Stomach (tissue), 8 donors: ENCODE measurements at regions not wholly inside any gene's neighbourhood (a gene's known extent, or its start where the extent isn't known, plus 50 kb on each side); places are given as distances from the start of the nearest gene placed in this dataset.

Experiments used
- DNase-seq, 2 donors: peaks; one replicate each; pipeline versions ENCODE4 v3.0.0 to v3.0.0-alpha.2; 2013 to 2019
- H3K27ac ChIP-seq, 5 donors: fragments of 200-600 bp in 4 of 5; sonication (generic) in 4 of 5; one replicate each; pipeline ENCODE4 v1.5.1; 2013 to 2019; ENCODE audit warnings: mild to moderate bottlenecking in 1 of 5, moderate library complexity in 1 of 5
- H3K27me3 ChIP-seq, 3 donors: fragments of 200-600 bp; sonication (generic); one replicate each; pipeline ENCODE4 v1.5.1; 2017 to 2019; ENCODE audit warnings: mixed run types in 1 of 3
- H3K36me3 ChIP-seq, 4 donors: fragments of 200-600 bp; sonication (generic); 1 replicate in 3 of 4; 2 replicates in 1 of 4; pipeline ENCODE4 v1.5.1; 2016 to 2019
- H3K4me1 ChIP-seq, 4 donors: fragments of 200-600 bp; sonication (generic); one replicate each; pipeline ENCODE4 v1.5.1; 2016 to 2019
- H3K4me3 ChIP-seq, 4 donors: fragments of 200-600 bp; sonication (generic) in 3 of 4; one replicate each; pipeline ENCODE4 v1.5.1; 2016 to 2019; ENCODE audit warnings: mild to moderate bottlenecking in 1 of 4
- H3K9me3 ChIP-seq, 4 donors: fragments of 200-600 bp; sonication (generic); one replicate each; pipeline ENCODE4 v1.5.1; 2016 to 2019
- EP300 ChIP-seq: sonication (generic); formaldehyde crosslinking; IDR thresholded peaks from one replicate; pipeline ENCODE4 v1.6.1; 2017; ENCODE audit warnings: antibody characterized with exemption
- POLR2A ChIP-seq, 4 donors: fragments of 450-650 bp; IDR thresholded peaks; one replicate each; pipeline ENCODE4 v1.6.1; 2016; ENCODE audit warnings: antibody characterized with exemption in 4 of 4, control low read depth in 2 of 4, mild to moderate bottlenecking in 1 of 4, moderate library complexity in 1 of 4
- POLR2AphosphoS5 ChIP-seq, 3 donors: sonication (generic); formaldehyde crosslinking; IDR thresholded peaks; one replicate each; pipeline ENCODE4 v1.6.1; 2016; ENCODE audit warnings: antibody characterized with exemption in 3 of 3
- WGBS, 5 donors: extraction: QIAGEN DNeasy Blood & Tissue Kit in 3 of 5; methylation state at CpG; one replicate each; pipeline versions ENCODE4 v1.1.5 to v1.1.7; 2013 to 2018; 5-methylcytosine and 5-hydroxymethylcytosine counted together
- intact Hi-C: fragments of 100-400 bp; cut with DNase I; formaldehyde crosslinking; loops from one replicate; pipeline ENCODE4 v1.15.1; 2023; ENCODE audit warnings: low total_unique reads
- TF ChIP-seq, protein P1 (sequence below), 7 experiments: fragments of 450-650 bp in 4 of 7; fragments of 200-600 bp in 3 of 7; sonication (generic) in 3 of 7; IDR thresholded peaks; one replicate each; pipeline ENCODE4 v1.5.1; 2016 to 2019; ENCODE audit warnings: antibody characterized with exemption in 7 of 7, control low read depth in 2 of 7, mild to moderate bottlenecking in 1 of 7
- donor health status: healthy with polysubstance abuse.
- donor health status: Bipolar disorder and iron deficiency.
- donor health status: healthy.

DNA sequence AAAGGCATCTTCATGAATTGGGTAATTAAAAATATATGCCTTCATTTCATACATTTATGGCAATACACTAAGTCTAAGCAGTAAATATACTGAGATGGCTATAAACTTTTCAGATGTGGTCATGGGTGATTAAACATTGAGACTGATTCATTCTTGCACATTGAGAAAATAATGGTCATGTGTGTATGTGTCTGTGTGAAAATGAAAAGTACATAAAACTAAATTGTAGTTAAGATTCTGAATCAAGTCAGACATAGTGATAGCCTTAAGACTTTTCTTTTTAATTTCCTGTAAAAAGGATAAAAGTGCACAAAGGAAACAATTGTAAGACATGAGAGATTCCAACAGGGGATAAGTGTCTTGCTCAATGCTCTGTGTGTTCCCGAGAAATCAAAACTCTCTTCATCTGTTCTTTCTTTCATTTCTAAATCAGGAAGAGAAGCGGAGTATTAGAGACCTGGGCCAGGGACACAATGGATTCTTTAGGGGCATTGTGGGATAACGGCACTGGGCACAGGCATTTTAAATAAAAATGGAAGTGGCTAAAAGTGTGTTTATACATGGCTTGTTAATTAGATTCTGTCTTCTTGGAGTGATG lies 69.8 kb upstream of the AGR3 start:
- H3K27me3 ChIP-seq: no peaks in the 10 kb centered on the region
- H3K9me3 ChIP-seq: peaks cover 6 to 18% (median 12%) of the 10 kb centered on the region in 4 donors
- TF ChIP-seq EP300 (no peak), POLR2A (IDR thresholded peaks at IDR 0.05) (no peak)
- DNase-seq: no peak
- H3K4me3 ChIP-seq: no peak overlapping the region
- H3K27ac ChIP-seq: peak overlapping the region in 1 of 5 donors; percentile 17
- intact Hi-C loops: no loop called here
- no peaks in the 10 kb centered on the region for H3K4me1 ChIP-seq
- H3K36me3 ChIP-seq: no peaks in the 10 kb centered on the region
- 55 to 81% (median 78%) methylated on average over 3 of the region's 3 CpGs for WGBS, 5 donors

DNA sequence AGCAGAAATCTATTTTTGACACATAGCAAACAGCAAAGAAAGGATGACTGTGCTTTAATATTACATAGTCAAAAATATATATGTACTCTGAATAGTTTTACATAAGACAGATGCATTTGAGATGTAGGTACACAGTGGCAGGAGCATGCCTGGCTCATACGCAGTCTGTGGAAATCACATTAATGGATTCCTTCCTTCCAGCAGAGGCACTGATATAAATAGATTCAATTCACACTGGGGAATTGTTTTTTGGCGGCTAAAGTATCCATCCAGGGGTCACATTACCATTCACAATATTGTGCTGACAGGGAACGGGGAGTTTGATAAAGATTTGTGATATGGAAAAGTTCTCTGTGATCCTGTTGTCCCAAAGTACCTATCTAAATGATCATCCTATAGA lies 72.5 kb upstream of the AGR3 start:
- no peak for TF ChIP-seq POLR2AphosphoS5 (IDR thresholded peaks at IDR 0.05)
- TF ChIP-seq EP300: no peak
- no peak for TF ChIP-seq POLR2A (IDR thresholded peaks at IDR 0.05)
- TF ChIP-seq, protein P1, sequence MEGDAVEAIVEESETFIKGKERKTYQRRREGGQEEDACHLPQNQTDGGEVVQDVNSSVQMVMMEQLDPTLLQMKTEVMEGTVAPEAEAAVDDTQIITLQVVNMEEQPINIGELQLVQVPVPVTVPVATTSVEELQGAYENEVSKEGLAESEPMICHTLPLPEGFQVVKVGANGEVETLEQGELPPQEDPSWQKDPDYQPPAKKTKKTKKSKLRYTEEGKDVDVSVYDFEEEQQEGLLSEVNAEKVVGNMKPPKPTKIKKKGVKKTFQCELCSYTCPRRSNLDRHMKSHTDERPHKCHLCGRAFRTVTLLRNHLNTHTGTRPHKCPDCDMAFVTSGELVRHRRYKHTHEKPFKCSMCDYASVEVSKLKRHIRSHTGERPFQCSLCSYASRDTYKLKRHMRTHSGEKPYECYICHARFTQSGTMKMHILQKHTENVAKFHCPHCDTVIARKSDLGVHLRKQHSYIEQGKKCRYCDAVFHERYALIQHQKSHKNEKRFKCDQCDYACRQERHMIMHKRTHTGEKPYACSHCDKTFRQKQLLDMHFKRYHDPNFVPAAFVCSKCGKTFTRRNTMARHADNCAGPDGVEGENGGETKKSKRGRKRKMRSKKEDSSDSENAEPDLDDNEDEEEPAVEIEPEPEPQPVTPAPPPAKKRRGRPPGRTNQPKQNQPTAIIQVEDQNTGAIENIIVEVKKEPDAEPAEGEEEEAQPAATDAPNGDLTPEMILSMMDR (IDR thresholded peaks at IDR 0.05): no peak
- H3K27me3 ChIP-seq: no peaks in the 10 kb centered on the region

DNA sequence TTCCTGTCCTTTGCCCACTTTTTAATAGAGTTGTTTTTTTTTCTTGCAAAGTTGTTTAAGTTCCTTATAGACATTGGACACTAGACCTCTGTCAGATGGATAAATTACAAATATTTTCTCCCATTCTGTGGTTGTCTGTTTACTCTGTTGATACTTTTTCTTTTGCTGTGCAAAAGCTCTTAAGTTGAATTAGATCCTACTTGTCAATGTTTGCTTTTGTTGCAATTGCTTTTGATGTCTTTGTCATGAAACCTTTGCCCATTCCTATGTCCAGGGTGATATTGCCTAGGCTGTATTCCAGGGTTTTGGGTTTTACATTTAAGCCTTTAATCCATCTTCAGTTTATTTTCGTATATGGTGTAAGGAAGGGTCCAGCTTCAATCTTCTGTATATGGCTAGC lies 76.9 kb upstream of the AGR3 start:
- Histone ChIP-seq H3K27ac (no peak overlapping the region), H3K36me3 (no peaks in the 10 kb centered on the region), H3K27me3 (no peaks in the 10 kb centered on the region), H3K9me3 (peaks cover 0 to 3% (median 0%) of the 10 kb centered on the region in 4 donors), H3K4me3 (no peak overlapping the region), H3K4me1 (peaks cover 0 to 9% (median 0%) of the 10 kb centered on the region in 4 donors)
- 74 to 94% (median 80%) methylated on average over 1 of the region's 1 CpG for WGBS, 5 donors
- intact Hi-C loops: no loop called here
- TF ChIP-seq, protein P1 (IDR thresholded peaks at IDR 0.05): no peak
- no peak for TF ChIP-seq POLR2A (IDR thresholded peaks at IDR 0.05)
- TF ChIP-seq EP300: no peak
- no peak for TF ChIP-seq POLR2AphosphoS5 (IDR thresholded peaks at IDR 0.05)
- no peak for DNase-seq

More for the DNA sequence above, 72.5 kb upstream of the AGR3 start:
- 53 to 72% (median 70%) methylated on average over 3 of the region's 3 CpGs for WGBS, 5 donors
- Histone ChIP-seq H3K4me1 (no peaks in the 10 kb centered on the region), H3K9me3 (peaks cover 0 to 3% (median 0%) of the 10 kb centered on the region in 4 donors), H3K27ac (no peak overlapping the region), H3K4me3 (no peak overlapping the region), H3K36me3 (no peaks in the 10 kb centered on the region)
- peak in 1 of 2 donors; percentile 45 for DNase-seq
- intact Hi-C loops: no loop called here

DNA sequence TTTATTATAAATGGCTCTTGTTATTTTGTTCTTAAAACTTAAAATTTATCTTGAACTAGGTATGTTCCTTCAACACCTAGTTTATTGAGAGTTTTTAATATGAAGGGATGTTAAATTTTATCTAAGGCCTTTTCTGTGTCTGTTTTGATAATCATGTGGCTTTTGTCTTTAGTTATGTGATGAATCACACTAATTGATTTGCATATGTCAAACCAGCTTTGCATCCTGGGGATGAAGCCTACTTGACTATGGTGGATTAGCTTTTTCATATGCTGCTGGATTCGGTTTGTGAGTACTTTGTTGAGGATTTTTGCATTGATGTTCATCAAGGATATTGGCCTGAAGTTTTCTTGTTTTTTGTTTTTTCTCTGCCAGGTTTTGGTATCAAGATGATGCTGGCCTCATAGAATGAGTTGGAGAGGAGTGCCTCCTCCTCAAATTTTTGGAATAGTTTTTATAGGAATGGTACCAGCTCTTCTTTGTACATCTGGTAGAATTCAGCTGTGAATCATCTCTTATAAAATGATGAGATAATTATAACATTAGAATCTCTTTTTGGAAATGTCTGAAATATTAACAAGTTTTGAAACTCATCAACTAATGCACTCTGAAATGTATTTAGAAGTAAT lies 78.7 kb upstream of the AGR3 start:
- 82 to 100% (median 91%) methylated on average over 1 of the region's 1 CpG for WGBS, 5 donors
- Histone ChIP-seq H3K4me3 (no peak overlapping the region), H3K27me3 (no peaks in the 10 kb centered on the region), H3K36me3 (no peaks in the 10 kb centered on the region), H3K9me3 (peaks cover 0 to 3% (median 0%) of the 10 kb centered on the region in 4 donors), H3K4me1 (peaks cover 0 to 9% (median 0%) of the 10 kb centered on the region in 4 donors), H3K27ac (no peak overlapping the region)
- no peak for DNase-seq
- TF ChIP-seq POLR2AphosphoS5 (IDR thresholded peaks at IDR 0.05): no peak
- TF ChIP-seq EP300: no peak
- no peak for TF ChIP-seq POLR2A (IDR thresholded peaks at IDR 0.05)
- TF ChIP-seq, protein P1 (IDR thresholded peaks at IDR 0.05): no peak
- intact Hi-C loops: no loop called here

DNA sequence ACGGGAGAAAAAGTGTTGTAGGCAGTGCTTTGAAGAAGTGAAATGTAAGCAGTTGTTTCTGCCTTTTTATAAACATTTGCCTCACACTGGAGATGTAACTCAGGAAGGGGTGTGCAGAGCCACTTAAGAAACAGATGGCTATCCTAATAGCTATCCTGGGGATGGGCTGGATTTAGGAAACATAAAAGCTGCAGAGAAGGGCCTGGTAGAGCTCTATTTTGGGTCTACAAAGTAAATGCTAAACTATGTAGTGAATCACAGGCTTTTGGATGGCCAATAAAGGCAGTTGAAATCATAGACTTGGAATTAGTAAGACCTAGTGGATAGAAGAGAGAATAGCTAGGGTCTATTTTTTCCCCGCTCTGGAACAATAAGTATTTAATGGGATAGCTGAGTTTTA lies 79.9 kb upstream of the AGR3 start:
- 61 to 80% (median 67%) methylated on average over 2 of the region's 2 CpGs for WGBS, 5 donors

More for the DNA sequence above, 79.9 kb upstream of the AGR3 start:
- TF ChIP-seq, protein P1 (IDR thresholded peaks at IDR 0.05): no peak
- TF ChIP-seq POLR2AphosphoS5 (IDR thresholded peaks at IDR 0.05) (no peak), POLR2A (IDR thresholded peaks at IDR 0.05) (no peak), EP300 (no peak)
- Histone ChIP-seq H3K27me3 (no peaks in the 10 kb centered on the region), H3K4me1 (peaks cover 0 to 9% (median 0%) of the 10 kb centered on the region in 4 donors), H3K9me3 (peaks cover 0 to 3% (median 0%) of the 10 kb centered on the region in 4 donors), H3K27ac (peak overlapping the region in 1 of 5 donors; percentile 3), H3K4me3 (no peak overlapping the region), H3K36me3 (no peaks in the 10 kb centered on the region)
- DNase-seq: peak in 1 of 2 donors; percentile 68
- intact Hi-C loops: no loop called here
